Peyer's patch (tissue), 4 donors: ENCODE measurements at regions not wholly inside any gene's neighbourhood (a gene's known extent, or its start where the extent isn't known, plus 50 kb on each side); places are given as distances from the start of the nearest gene placed in this dataset.

Experiments used
- DNase-seq, 3 donors: peaks; one replicate each; pipeline ENCODE4 v3.0.0-alpha.2; 2017 to 2019
- H3K27ac ChIP-seq, 4 donors: fragments of 200-600 bp; sonication (generic); one replicate each; pipeline ENCODE4 v1.5.1; 2016 to 2019
- H3K27me3 ChIP-seq, 2 donors: fragments of 200-600 bp; sonication (generic); one replicate each; pipeline ENCODE4 v1.5.1; 2019
- H3K36me3 ChIP-seq, 3 donors: fragments of 200-600 bp; sonication (generic); one replicate each; pipeline ENCODE4 v1.5.1; 2016 to 2019
- H3K4me1 ChIP-seq, 4 donors: fragments of 200-600 bp; sonication (generic); one replicate each; pipeline ENCODE4 v1.5.1; 2016 to 2019
- H3K4me3 ChIP-seq, 4 donors: fragments of 200-600 bp; sonication (generic); 1 replicate in 3 of 4; 2 replicates in 1 of 4; pipeline ENCODE4 v1.5.1; 2016 to 2019; ENCODE audit warnings: mild to moderate bottlenecking in 1 of 4
- H3K9me3 ChIP-seq, 4 donors: fragments of 200-600 bp; sonication (generic); one replicate each; pipeline ENCODE4 v1.5.1; 2016 to 2019; ENCODE audit warnings: mild to moderate bottlenecking in 1 of 4
- POLR2A ChIP-seq, 2 donors: fragments of 450-650 bp; IDR thresholded peaks; one replicate each; pipeline ENCODE4 v1.5.1; 2017; ENCODE audit warnings: antibody characterized with exemption in 2 of 2, mild to moderate bottlenecking in 2 of 2, moderate library complexity in 2 of 2
- TF ChIP-seq, protein P1 (sequence below), 6 experiments: fragments of 450-650 bp in 4 of 6; fragments of 200-600 bp in 2 of 6; sonication (generic) in 1 of 6; IDR thresholded peaks; one replicate each; pipeline ENCODE4 v1.5.1; 2017 to 2019; ENCODE audit warnings: antibody characterized with exemption in 6 of 6, mild to moderate bottlenecking in 3 of 6, moderate library complexity in 1 of 6

DNA sequence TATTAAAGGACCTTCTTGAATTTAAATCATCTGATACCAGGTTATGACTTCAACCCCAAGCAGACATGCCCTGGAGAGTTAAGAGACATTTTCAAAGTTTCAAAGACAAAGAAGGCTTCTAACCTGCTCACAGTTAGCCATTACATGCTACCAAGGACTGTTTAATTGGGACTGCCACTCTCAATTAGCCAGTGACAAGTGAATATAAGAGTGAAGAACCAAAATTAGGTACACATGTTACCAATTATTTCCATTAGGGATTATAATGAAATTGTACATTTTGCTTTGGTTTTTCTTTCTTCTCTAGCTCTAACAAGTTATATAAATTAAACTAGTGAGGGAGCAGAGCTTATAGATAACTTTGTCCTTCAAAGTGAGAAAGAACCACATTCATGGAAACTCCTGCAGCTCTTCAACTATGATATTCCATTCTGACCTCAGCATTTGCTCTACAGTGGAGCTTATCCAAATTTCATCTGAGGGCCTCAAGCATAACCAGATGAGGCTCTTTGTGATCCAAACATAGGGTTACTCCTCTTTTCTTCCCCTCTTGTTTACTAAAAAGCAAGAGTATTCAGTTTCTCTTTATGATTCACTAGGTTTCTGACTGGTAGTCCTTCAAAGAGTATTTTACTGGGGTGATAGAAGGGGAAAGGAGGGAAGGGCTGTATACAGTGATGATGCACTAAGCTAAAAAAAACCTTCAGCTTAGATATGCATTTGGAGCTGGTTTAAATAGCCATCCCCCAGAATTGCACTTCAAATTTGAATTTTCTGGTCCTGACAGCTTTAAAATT, 91.3 kb downstream of the DUSP6 start:
- H3K9me3 ChIP-seq = no peaks in the 10 kb centered on the region
- no peaks in the 10 kb centered on the region for H3K27me3 ChIP-seq
- no peaks in the 10 kb centered on the region for H3K4me1 ChIP-seq
- H3K4me3 ChIP-seq = no peak overlapping the region
- TF ChIP-seq, protein P1, sequence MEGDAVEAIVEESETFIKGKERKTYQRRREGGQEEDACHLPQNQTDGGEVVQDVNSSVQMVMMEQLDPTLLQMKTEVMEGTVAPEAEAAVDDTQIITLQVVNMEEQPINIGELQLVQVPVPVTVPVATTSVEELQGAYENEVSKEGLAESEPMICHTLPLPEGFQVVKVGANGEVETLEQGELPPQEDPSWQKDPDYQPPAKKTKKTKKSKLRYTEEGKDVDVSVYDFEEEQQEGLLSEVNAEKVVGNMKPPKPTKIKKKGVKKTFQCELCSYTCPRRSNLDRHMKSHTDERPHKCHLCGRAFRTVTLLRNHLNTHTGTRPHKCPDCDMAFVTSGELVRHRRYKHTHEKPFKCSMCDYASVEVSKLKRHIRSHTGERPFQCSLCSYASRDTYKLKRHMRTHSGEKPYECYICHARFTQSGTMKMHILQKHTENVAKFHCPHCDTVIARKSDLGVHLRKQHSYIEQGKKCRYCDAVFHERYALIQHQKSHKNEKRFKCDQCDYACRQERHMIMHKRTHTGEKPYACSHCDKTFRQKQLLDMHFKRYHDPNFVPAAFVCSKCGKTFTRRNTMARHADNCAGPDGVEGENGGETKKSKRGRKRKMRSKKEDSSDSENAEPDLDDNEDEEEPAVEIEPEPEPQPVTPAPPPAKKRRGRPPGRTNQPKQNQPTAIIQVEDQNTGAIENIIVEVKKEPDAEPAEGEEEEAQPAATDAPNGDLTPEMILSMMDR (IDR thresholded peaks at IDR 0.05) = no peak
- no peak for TF ChIP-seq POLR2A (IDR thresholded peaks at IDR 0.05)
- H3K27ac ChIP-seq = no peak overlapping the region
- DNase-seq = no peak
- H3K36me3 ChIP-seq = no peaks in the 10 kb centered on the region

DNA sequence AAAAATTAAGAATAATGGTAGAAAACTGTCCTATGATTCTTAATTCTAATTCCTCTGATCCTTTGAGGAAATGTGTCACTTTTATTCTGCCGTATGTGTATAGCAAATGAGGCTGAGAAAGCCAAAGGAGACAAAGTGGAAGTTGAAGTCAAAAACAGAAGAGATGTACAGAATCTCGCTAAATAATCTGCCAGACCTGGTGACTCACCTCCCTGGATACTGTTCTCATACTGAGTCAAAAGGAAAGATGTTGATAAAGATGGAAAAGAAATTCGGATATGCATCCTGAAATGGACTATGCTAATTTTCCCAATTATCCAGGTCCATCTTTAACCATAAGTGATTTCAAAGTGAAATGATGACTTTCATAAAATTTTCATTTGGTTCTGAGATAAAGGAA, 92.5 kb downstream of the DUSP6 start:
- TF ChIP-seq POLR2A (IDR thresholded peaks at IDR 0.05) = no peak
- no peak for DNase-seq

DNA sequence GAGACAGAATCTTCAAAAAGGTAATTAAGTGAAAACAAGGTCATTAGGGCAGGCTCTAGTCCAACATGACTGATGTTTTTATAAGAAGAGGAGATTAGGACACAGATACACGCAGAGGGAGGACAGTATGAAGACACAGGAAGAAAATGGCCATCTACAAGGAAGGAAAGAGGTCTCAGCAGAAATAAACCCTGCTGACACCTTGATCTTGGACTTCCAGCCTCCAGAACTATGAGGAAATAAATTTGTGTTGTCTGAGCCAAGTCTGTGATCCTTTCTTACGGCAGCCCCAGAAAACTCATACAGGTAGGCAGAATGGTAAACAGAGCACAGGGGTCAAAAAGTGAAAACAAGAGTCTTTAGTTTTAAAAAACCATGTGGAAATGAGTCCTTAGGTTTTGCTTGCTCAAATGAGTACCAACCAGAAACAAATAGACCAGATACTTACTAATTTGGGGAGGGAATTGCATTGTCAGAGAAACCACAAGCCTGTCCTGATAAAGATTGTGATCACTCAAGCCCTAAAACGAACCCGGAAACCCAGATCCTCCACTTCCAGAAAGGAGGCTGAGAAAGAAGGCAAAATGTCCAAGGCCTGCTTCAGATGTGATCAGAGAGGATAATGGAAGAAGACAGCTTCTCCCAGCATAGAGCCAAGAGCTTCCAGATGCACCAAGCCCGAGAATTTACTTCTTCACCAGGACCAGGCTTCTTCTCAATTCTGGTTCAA, 93.9 kb downstream of the DUSP6 start:
- no peak for DNase-seq
- H3K9me3 ChIP-seq = no peaks in the 10 kb centered on the region
- TF ChIP-seq, protein P1 (IDR thresholded peaks at IDR 0.05) = no peak
- no peak for TF ChIP-seq POLR2A (IDR thresholded peaks at IDR 0.05)

More for the DNA sequence above, 92.5 kb downstream of the DUSP6 start:
- Histone ChIP-seq H3K27me3 (no peaks in the 10 kb centered on the region), H3K36me3 (no peaks in the 10 kb centered on the region), H3K4me1 (no peaks in the 10 kb centered on the region), H3K4me3 (no peak overlapping the region), H3K27ac (no peak overlapping the region), H3K9me3 (no peaks in the 10 kb centered on the region)

DNA sequence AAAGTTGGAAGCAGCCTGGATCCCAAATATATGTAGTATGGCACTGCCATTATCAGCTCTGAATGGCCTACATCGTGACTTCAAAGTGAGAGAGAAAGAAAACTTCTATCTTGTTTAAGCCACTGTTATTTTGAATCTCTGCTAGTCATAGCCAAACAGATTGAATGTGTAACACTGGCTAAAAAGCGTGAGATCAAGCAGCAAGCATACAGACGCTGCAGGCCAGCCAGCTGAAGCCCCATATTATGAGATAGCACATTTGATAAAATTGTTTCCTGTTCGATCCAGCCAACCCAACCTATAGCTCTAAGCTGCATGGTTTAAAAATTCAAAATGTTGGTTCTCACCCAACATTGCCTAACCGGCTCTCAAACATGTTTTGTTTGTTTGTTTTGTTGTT, 95.0 kb downstream of the DUSP6 start:
- Histone ChIP-seq H3K9me3 (no peaks in the 10 kb centered on the region), H3K4me3 (no peak overlapping the region), H3K27ac (no peak overlapping the region), H3K4me1 (no peaks in the 10 kb centered on the region), H3K27me3 (no peaks in the 10 kb centered on the region), H3K36me3 (no peaks in the 10 kb centered on the region)
- no peak for TF ChIP-seq POLR2A (IDR thresholded peaks at IDR 0.05)
- TF ChIP-seq, protein P1 (IDR thresholded peaks at IDR 0.05) = no peak
- no peak for DNase-seq

More for the DNA sequence above, 93.9 kb downstream of the DUSP6 start:
- Histone ChIP-seq H3K27ac (no peak overlapping the region), H3K4me3 (no peak overlapping the region), H3K27me3 (no peaks in the 10 kb centered on the region), H3K36me3 (no peaks in the 10 kb centered on the region), H3K4me1 (no peaks in the 10 kb centered on the region)

DNA sequence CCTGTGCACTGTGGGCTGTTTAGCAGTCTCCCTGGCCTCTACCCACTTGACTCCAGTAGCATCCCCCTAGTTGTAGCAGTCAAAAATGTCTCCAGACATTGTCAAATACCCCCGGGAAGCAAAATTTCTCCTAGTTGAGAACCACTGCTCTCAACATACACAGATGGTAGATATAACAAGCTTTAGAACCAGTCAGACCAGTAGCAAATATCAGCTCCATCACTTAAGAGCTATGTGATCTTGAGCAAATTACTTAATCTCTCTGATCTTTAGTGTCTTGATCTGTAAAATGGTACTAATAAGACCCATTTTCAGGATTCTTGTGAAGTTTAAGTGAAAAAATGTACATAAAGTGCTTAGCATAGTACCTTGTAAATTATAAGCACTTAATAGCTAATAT, 96.2 kb downstream of the DUSP6 start:
- Histone ChIP-seq H3K9me3 (no peaks in the 10 kb centered on the region), H3K4me1 (no peaks in the 10 kb centered on the region), H3K36me3 (no peaks in the 10 kb centered on the region), H3K27me3 (no peaks in the 10 kb centered on the region), H3K4me3 (no peak overlapping the region), H3K27ac (no peak overlapping the region)
- TF ChIP-seq, protein P1 (IDR thresholded peaks at IDR 0.05) = no peak
- TF ChIP-seq POLR2A (IDR thresholded peaks at IDR 0.05) = no peak
- DNase-seq = no peak

DNA sequence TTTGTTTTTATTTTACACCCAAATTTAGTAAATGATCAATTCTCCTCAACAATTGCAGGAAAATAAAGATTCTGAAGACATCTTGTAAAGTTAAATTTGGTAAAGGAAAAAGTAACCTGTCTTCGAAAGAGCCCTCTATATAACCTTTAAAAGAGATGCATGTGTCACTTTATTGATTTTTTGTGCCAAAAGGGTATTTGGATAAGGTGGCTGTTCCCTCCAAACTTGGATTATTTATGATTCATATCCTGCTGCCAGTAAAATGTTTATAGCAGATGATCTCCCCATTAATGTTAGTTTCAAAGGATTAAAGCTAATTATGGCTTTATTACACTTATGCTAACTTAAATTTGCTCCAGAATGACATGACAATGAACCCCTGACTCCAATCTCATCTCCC, 98.8 kb downstream of the DUSP6 start:
- Histone ChIP-seq H3K9me3 (no peaks in the 10 kb centered on the region), H3K4me3 (no peak overlapping the region), H3K4me1 (no peaks in the 10 kb centered on the region), H3K36me3 (no peaks in the 10 kb centered on the region), H3K27me3 (no peaks in the 10 kb centered on the region), H3K27ac (no peak overlapping the region)
- no peak for DNase-seq
- no peak for TF ChIP-seq POLR2A (IDR thresholded peaks at IDR 0.05)
- TF ChIP-seq, protein P1 (IDR thresholded peaks at IDR 0.05) = no peak
